Smooth muscle cell (in vitro differentiated cells): ENCODE measurements at regions not wholly inside any gene's neighbourhood (a gene's known extent, or its start where the extent isn't known, plus 50 kb on each side); places are given as distances from the start of the nearest gene placed in this dataset.

Experiments used
- DNase-seq: peaks from one replicate; lab custom pipeline; 2025; ENCODE audit not compliant: unreplicated experiment; lab: John Stamatoyannopoulos, UW
- H2AFZ ChIP-seq: fragments of 200-600 bp; sonication (generic); 2 replicates; pipeline ENCODE4 v1.6.0; 2016; ENCODE audit warnings: antibody characterized with exemption, low read depth, mild to moderate bottlenecking
- H3F3A ChIP-seq: fragments of 200-600 bp; sonication (generic); 2 replicates; pipeline ENCODE4 v1.6.0; 2017; ENCODE audit warnings: antibody characterized with exemption, low read depth
- H3K27ac ChIP-seq: fragments of 200-600 bp; sonication (generic); 2 replicates; pipeline ENCODE4 v1.5.1; 2016; ENCODE audit warnings: low read depth, mild to moderate bottlenecking
- H3K27me3 ChIP-seq: fragments of 200-600 bp; sonication (generic); 2 replicates; pipeline ENCODE4 v1.6.1; 2016; ENCODE audit warnings: low read depth, mild to moderate bottlenecking
- H3K36me3 ChIP-seq: fragments of 200-600 bp; sonication (generic); 2 replicates; pipeline ENCODE4 v1.5.1; 2016; ENCODE audit warnings: low read depth
- H3K4me1 ChIP-seq: fragments of 200-600 bp; sonication (generic); 2 replicates; pipeline ENCODE4 v1.5.1; 2016; ENCODE audit warnings: low read depth
- H3K4me2 ChIP-seq: fragments of 200-600 bp; sonication (generic); 2 replicates; pipeline ENCODE4 v1.6.0; 2016; ENCODE audit warnings: mild to moderate bottlenecking
- H3K4me3 ChIP-seq: fragments of 200-600 bp; sonication (generic); 2 replicates; pipeline ENCODE4 v1.5.1; 2016; ENCODE audit warnings: mild to moderate bottlenecking
- H3K79me2 ChIP-seq: fragments of 200-600 bp; sonication (generic); 2 replicates; pipeline ENCODE4 v1.6.0; 2016; ENCODE audit warnings: low read depth, mild to moderate bottlenecking
- H3K9ac ChIP-seq: fragments of 200-600 bp; sonication (generic); 2 replicates; pipeline ENCODE4 v1.6.0; 2016; ENCODE audit warnings: low read depth
- H3K9me3 ChIP-seq: fragments of 200-600 bp; sonication (generic); replicated peaks from 2 replicates; pipeline ENCODE4 v1.5.1; 2016; ENCODE audit warnings: low read depth
- H4K20me1 ChIP-seq: fragments of 200-600 bp; sonication (generic); 2 replicates; pipeline ENCODE4 v1.6.0; 2016; ENCODE audit warnings: low read depth
- WGBS: methylation state at CpG from one replicate; pipeline ENCODE4 v1.1.7; 2016; ENCODE audit warnings: low lambda C conversion rate; 5-methylcytosine and 5-hydroxymethylcytosine counted together
- TF ChIP-seq, protein P1 (sequence below): fragments of 200-600 bp; sonication (generic); IDR thresholded peaks from 2 replicates; pipeline ENCODE4 v1.5.1; 2017; ENCODE audit warnings: borderline replicate concordance, mild to moderate bottlenecking, antibody characterized with exemption; ENCODE audit not compliant: insufficient read depth, poor library complexity, severe bottlenecking

DNA sequence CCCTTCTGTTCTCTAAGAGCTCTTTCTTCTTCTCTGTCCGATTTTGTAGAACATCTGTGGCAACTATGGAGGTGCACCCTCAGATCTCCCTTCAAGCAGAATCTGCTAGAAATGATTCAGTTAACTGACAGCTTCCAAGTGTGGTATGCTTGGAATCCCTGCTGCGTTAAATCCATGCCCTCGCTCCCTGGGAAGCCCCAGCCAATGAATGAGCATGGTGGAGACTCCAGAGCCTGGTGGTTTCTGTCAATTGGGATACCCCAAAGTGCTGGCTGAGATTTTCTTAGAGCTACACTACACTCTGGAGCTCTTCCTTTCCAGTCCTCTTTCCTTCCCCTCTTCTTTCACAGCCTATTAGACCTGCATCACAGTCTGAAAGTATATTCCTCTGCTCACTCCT is 116.3 kb upstream of the C1orf21 start:
- Histone ChIP-seq H3K9ac (no peak overlapping the region), H3K4me2 (no peak overlapping the region), H3K4me1 (peaks cover 14% of the 10 kb centered on the region), H3K27me3 (no peaks in the 10 kb centered on the region), H3K36me3 (no peaks in the 10 kb centered on the region), H2AFZ (peak overlapping the region; percentile 23), H4K20me1 (no peaks in the 10 kb centered on the region), H3K9me3 (no peaks in the 10 kb centered on the region), H3K4me3 (no peak overlapping the region), H3F3A (no peaks in the 10 kb centered on the region), H3K27ac (no peak overlapping the region), H3K79me2 (no peaks in the 10 kb centered on the region)
- DNase-seq: no peak
- TF ChIP-seq, protein P1, sequence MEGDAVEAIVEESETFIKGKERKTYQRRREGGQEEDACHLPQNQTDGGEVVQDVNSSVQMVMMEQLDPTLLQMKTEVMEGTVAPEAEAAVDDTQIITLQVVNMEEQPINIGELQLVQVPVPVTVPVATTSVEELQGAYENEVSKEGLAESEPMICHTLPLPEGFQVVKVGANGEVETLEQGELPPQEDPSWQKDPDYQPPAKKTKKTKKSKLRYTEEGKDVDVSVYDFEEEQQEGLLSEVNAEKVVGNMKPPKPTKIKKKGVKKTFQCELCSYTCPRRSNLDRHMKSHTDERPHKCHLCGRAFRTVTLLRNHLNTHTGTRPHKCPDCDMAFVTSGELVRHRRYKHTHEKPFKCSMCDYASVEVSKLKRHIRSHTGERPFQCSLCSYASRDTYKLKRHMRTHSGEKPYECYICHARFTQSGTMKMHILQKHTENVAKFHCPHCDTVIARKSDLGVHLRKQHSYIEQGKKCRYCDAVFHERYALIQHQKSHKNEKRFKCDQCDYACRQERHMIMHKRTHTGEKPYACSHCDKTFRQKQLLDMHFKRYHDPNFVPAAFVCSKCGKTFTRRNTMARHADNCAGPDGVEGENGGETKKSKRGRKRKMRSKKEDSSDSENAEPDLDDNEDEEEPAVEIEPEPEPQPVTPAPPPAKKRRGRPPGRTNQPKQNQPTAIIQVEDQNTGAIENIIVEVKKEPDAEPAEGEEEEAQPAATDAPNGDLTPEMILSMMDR: no peak
- 22% methylated on average over 3 of the region's 3 CpGs for WGBS

DNA sequence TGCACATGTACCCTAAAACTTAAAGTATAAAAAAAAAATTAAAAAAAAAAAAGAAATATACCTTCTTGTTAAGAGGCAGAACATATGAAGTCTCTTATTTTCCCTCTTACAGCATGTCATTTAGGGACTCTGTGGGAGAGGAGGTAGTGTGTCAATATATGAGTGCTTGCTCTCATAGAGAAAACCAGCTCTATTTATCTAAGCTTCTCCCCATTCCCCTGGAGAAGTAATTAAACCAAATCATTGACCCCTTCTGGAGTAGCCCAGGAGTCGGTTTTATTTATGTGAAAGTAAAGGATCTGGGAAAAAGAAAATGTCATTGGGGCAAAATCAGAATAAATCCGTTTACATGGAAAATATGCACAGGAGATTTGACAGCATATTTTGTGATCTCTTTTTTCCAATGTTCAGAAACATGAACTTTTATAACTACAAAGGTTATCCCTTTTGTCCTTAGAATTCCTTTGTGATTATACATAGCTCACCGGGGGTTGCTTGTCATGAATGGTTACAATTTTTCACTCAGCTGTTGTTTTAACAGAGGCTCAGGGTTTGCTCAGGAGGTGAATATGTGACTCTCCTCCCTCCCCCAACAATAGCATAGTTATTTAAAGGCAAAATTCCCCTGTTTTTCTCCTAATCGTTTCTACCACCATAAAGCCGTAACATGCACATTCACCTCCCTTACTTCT is 114.5 kb upstream of the C1orf21 start:
- H3K9ac ChIP-seq: no peak overlapping the region
- H3K4me3 ChIP-seq: no peak overlapping the region
- H3K36me3 ChIP-seq: no peaks in the 10 kb centered on the region
- no peaks in the 10 kb centered on the region for H3K79me2 ChIP-seq
- H3K27ac ChIP-seq: no peak overlapping the region
- H2AFZ ChIP-seq: peak overlapping the region; percentile 37
- H3K4me2 ChIP-seq: peak overlapping the region; percentile 30
- TF ChIP-seq, protein P1: no peak
- peaks cover 14% of the 10 kb centered on the region for H3K4me1 ChIP-seq
- H4K20me1 ChIP-seq: no peaks in the 10 kb centered on the region
- no peak for DNase-seq
- H3K27me3 ChIP-seq: no peaks in the 10 kb centered on the region
- no peaks in the 10 kb centered on the region for H3K9me3 ChIP-seq
- no peaks in the 10 kb centered on the region for H3F3A ChIP-seq
- 44% methylated on average over 5 of the region's 5 CpGs for WGBS

DNA sequence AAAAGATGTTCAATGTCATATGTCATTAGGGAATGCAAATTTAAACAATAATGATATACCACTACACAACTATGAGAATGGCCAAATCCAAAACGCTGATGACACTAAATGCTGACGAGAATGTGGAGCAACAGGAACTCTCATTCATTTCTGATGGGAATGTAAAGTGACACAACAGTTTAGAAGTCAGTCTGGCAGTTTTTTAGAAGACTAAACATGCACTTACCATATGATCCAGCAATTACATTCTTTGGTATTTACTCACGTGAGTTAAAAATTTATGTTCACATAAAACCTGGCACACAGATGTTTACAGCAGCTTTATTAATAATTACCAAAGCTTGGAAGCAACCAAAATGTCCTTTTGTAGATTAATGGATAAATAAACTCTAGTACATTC is 110.4 kb upstream of the C1orf21 start:
- Histone ChIP-seq H3K4me1 (peaks cover 8% of the 10 kb centered on the region), H3K4me3 (no peak overlapping the region), H3K9me3 (no peaks in the 10 kb centered on the region), H3K36me3 (no peaks in the 10 kb centered on the region), H3K79me2 (no peaks in the 10 kb centered on the region), H3K4me2 (no peak overlapping the region), H4K20me1 (no peaks in the 10 kb centered on the region), H3K27me3 (no peaks in the 10 kb centered on the region), H3K9ac (no peak overlapping the region), H3F3A (no peaks in the 10 kb centered on the region), H2AFZ (no peak overlapping the region), H3K27ac (no peak overlapping the region)
- WGBS: 61% methylated on average over 3 of the region's 3 CpGs
- TF ChIP-seq, protein P1: no peak
- DNase-seq: no peak

DNA sequence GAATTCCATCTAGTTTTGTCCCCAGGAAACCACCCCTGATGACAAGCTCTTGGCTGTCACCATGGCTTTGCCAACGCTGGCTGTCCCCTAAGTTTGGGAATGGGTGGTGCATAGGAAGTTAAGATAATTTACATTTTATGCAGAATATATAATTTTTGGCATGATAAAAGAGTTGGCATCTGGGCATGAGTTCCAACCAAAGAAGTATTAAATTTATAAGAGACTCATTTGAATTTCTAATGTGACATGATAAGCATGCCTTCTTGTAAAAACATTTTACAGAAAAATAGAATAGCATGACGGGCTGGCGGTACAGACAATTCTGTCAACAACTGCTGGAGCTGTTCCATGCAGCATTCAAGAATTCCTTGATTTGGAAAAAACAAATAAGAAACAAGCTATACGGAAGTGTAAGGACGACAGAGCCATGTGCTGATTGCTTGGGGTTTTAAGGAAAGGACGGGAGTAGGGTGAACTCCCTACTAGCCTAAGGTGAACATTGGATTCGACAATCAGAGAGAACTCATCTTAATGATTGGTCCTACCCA is 106.8 kb upstream of the C1orf21 start:
- Histone ChIP-seq H4K20me1 (no peaks in the 10 kb centered on the region), H3K4me2 (no peak overlapping the region), H3K27ac (no peak overlapping the region), H3F3A (no peaks in the 10 kb centered on the region), H2AFZ (no peak overlapping the region), H3K79me2 (no peaks in the 10 kb centered on the region), H3K9me3 (no peaks in the 10 kb centered on the region), H3K9ac (no peak overlapping the region), H3K4me1 (no peaks in the 10 kb centered on the region), H3K36me3 (no peaks in the 10 kb centered on the region), H3K27me3 (no peaks in the 10 kb centered on the region), H3K4me3 (no peak overlapping the region)
- DNase-seq: no peak
- TF ChIP-seq, protein P1: no peak
- WGBS: 93% methylated on average over 7 of the region's 7 CpGs
